ENCODE measurements at regions not wholly inside any gene's neighbourhood (a gene's known extent, or its start where the extent isn't known, plus 50 kb on each side); places are given as distances from the start of the nearest gene placed in this dataset.

GRCh38 chr22:34966980-34967565 is 98.9 kb upstream of the ISX start:
- TF ChIP-seq EP300 (IDR thresholded peaks at IDR 0.05) (no peak), POLR2A (IDR thresholded peaks at IDR 0.05) (no peak)
- TF ChIP-seq, protein P1, sequence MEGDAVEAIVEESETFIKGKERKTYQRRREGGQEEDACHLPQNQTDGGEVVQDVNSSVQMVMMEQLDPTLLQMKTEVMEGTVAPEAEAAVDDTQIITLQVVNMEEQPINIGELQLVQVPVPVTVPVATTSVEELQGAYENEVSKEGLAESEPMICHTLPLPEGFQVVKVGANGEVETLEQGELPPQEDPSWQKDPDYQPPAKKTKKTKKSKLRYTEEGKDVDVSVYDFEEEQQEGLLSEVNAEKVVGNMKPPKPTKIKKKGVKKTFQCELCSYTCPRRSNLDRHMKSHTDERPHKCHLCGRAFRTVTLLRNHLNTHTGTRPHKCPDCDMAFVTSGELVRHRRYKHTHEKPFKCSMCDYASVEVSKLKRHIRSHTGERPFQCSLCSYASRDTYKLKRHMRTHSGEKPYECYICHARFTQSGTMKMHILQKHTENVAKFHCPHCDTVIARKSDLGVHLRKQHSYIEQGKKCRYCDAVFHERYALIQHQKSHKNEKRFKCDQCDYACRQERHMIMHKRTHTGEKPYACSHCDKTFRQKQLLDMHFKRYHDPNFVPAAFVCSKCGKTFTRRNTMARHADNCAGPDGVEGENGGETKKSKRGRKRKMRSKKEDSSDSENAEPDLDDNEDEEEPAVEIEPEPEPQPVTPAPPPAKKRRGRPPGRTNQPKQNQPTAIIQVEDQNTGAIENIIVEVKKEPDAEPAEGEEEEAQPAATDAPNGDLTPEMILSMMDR (IDR thresholded peaks at IDR 0.05): no peak
- DNase-seq: no peak
- Histone ChIP-seq H3K27ac (no peak overlapping the region), H3K4me3 (no peak overlapping the region), H3K36me3 (no peaks in the 10 kb centered on the region), H3K27me3 (no peaks in the 10 kb centered on the region), H3K9me3 (no peaks in the 10 kb centered on the region), H3K4me1 (ENCODE audit: insufficient read depth) (no peaks in the 10 kb centered on the region)
- WGBS, 3 donors: 66 to 79% (median 71%) methylated on average over 4 of the region's 4 CpGs
- intact Hi-C loops (cut with DNase I): no loop called here

DNA sequence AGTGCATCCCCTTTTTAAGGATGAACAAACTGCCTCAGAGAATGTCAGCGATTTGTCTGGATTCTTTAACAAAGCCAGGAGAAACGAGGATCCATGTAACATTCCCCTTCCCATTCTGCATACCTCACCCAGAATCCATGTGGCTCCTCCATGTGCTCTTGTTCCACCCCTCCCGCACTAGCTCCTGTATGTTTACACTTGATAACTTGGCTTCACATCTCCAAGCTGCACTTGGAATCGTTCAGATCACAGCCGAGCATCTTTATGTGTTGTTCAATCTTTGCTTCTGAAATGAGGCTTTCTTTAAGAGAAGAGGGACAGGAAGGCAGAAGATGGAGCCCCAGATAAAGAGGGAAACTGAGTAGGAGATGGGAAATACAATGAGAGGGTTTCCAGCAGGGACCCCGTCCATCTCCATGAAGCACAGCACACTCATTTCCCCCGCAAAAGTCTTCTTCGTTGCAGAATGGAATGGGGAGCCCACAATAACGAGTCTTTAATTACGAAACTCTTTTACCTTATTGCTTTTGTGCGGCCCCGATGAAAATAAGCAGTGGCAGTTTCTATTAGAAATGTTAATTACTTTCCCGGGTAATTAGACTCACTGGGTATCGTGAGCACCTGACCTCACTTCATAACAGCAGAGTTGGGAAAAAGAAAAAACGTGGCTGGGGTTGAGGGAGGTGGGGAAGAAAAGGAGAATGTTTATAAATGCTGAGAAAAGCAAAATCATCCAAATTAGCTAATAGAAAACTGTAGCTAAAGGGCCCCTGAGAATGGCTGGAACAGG is 96.8 kb upstream of the ISX start:
- Histone ChIP-seq H3K4me3 (no peak overlapping the region), H3K9me3 (no peaks in the 10 kb centered on the region), H3K27ac (no peak overlapping the region), H3K36me3 (no peaks in the 10 kb centered on the region), H3K27me3 (no peaks in the 10 kb centered on the region), H3K4me1 (ENCODE audit: insufficient read depth) (no peaks in the 10 kb centered on the region)
- no peak for DNase-seq
- intact Hi-C loops (cut with DNase I): no loop called here
- 49 to 68% (median 49%) methylated on average over 15 of the region's 15 CpGs for WGBS, 3 donors
- TF ChIP-seq POLR2A (IDR thresholded peaks at IDR 0.05) (no peak), EP300 (IDR thresholded peaks at IDR 0.05) (no peak)

- Histone ChIP-seq H3K27me3 (no peaks in the 10 kb centered on the region), H3K27ac (no peak overlapping the region), H3K9me3 (no peaks in the 10 kb centered on the region), H3K36me3 (no peaks in the 10 kb centered on the region), H3K4me1 (ENCODE audit: insufficient read depth) (no peaks in the 10 kb centered on the region), H3K4me3 (no peak overlapping the region)
- no peak for DNase-seq
- WGBS, 3 donors: 20 to 34% (median 25%) methylated on average over 2 of the region's 2 CpGs
- intact Hi-C loops (cut with DNase I): no loop called here
- TF ChIP-seq EP300 (IDR thresholded peaks at IDR 0.05): no peak
- no peak for TF ChIP-seq POLR2A (IDR thresholded peaks at IDR 0.05)
- TF ChIP-seq, protein P1 (IDR thresholded peaks at IDR 0.05): no peak
These were observed 94.5 kb upstream of the ISX start for GRCh38 chr22:34971456-34971855.

DNA sequence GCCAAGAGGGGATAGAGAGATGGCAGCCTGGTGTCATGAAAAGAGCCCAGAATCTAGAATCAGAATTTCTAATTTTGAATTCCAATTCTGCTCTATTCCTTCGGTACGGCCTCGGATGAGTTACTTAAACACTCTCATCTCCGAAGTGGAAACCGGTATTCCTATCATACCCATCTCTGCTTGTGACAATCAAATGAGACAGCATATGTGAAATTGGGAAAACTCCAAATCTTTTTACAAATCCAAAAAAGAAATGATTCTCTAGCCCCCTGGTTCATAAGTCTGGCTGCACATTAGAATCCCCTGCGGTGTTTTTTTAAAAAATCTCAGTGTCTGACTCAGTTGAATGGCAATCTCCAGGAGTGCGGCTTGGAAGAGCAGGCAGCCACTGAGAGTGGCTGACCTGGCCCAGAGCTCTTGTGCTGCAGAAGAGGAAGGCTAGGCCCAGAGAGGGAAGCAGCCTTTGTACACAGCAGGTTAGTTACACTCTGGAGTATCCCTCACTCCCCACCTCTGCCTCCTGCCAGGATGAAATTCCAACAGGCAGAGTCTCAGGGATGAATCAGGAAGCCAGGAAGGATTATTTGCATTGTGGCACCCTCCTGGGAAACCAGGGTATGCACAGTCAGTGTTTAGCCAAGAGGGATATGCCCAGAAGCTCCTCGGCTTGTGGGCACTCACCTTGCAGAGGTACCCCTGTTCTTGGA is 93.6 kb upstream of the ISX start:
- Histone ChIP-seq H3K36me3 (no peaks in the 10 kb centered on the region), H3K9me3 (no peaks in the 10 kb centered on the region), H3K27me3 (no peaks in the 10 kb centered on the region), H3K27ac (no peak overlapping the region), H3K4me3 (no peak overlapping the region), H3K4me1 (ENCODE audit: insufficient read depth) (no peaks in the 10 kb centered on the region)
- intact Hi-C loops (cut with DNase I): no loop called here
- TF ChIP-seq, protein P1 (IDR thresholded peaks at IDR 0.05): no peak
- TF ChIP-seq EP300 (IDR thresholded peaks at IDR 0.05): no peak
- no peak for TF ChIP-seq POLR2A (IDR thresholded peaks at IDR 0.05)
- no peak for DNase-seq
- WGBS, 3 donors: 81 to 91% (median 87%) methylated on average over 8 of the region's 8 CpGs

Measured in ovary (tissue), 7 donors.